ENCODE measurements at regions not wholly inside any gene's neighbourhood (a gene's known extent, or its start where the extent isn't known, plus 50 kb on each side); places are given as distances from the start of the nearest gene placed in this dataset.

DNA sequence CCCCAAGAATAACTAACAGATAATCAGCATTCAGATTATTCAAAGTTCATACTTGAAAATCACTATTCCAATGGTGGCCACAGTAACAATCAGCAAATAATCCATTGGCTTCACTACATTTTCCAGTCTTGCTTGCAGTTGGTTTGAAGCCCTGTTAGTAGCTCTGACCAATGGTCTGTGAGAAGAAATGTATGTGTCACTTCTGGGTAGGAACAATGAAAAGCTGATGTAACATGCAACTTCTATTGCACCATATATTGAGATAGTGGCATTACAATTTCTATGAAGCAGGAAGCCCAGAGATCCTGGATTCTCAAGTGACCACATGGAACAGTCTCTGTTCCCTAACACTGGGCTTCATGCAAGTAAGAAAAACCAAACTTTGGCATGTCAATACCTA, 250.9 kb upstream of the DAB1 start:
- TF ChIP-seq EZH2 (IDR thresholded peaks at IDR 0.05; ENCODE audit: low read length, unreplicated experiment) = no peak
- TF ChIP-seq, protein P1, sequence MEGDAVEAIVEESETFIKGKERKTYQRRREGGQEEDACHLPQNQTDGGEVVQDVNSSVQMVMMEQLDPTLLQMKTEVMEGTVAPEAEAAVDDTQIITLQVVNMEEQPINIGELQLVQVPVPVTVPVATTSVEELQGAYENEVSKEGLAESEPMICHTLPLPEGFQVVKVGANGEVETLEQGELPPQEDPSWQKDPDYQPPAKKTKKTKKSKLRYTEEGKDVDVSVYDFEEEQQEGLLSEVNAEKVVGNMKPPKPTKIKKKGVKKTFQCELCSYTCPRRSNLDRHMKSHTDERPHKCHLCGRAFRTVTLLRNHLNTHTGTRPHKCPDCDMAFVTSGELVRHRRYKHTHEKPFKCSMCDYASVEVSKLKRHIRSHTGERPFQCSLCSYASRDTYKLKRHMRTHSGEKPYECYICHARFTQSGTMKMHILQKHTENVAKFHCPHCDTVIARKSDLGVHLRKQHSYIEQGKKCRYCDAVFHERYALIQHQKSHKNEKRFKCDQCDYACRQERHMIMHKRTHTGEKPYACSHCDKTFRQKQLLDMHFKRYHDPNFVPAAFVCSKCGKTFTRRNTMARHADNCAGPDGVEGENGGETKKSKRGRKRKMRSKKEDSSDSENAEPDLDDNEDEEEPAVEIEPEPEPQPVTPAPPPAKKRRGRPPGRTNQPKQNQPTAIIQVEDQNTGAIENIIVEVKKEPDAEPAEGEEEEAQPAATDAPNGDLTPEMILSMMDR (conservative IDR thresholded peaks at IDR 0.05; ENCODE audit: low read depth, low read length) = no peak
- TF ChIP-seq EZH2phosphoT487 (IDR thresholded peaks at IDR 0.05; ENCODE audit: borderline replicate concordance, low read length) = no peak

Data from PC-3 (cell line).